Gastrocnemius medialis (tissue), 4 donors: ENCODE measurements at regions not wholly inside any gene's neighbourhood (a gene's known extent, or its start where the extent isn't known, plus 50 kb on each side); places are given as distances from the start of the nearest gene placed in this dataset.
"Not testable (repeated sequence)": the region's sequence is repeated elsewhere in the genome, so short reads cannot be mapped to it uniquely, and the experiment has no call there.

Source experiments
- ATAC-seq, 2 donors: fragments of 150-250 bp; one replicate each; pipeline ENCODE4 v1.9.1; 2016
- DNase-seq, 2 donors: peaks; one replicate each; pipeline ENCODE4 v3.0.0-alpha.2; 2019
- H3K27ac ChIP-seq, 4 donors: fragments of 200-600 bp; sonication (generic); 1 replicate in 1 of 4; 2 replicates in 3 of 4; pipeline ENCODE4 v1.5.1; 2016 to 2018; ENCODE audit warnings: mild to moderate bottlenecking in 2 of 4, moderate library complexity in 1 of 4
- H3K27me3 ChIP-seq, 3 donors: fragments of 200-600 bp; sonication (generic) in 2 of 3; 1 replicate in 1 of 3; 2 replicates in 2 of 3; pipeline versions ENCODE4 v1.5.1 to v1.6.0; 2016 to 2019; ENCODE audit warnings: mild to moderate bottlenecking in 1 of 3, moderate library complexity in 1 of 3
- H3K36me3 ChIP-seq, 2 donors: fragments of 200-600 bp; sonication (generic) in 1 of 2; one replicate each; pipeline ENCODE4 v1.5.1; 2017 to 2018
- H3K4me1 ChIP-seq, 2 donors: fragments of 200-600 bp; sonication (generic) in 1 of 2; one replicate each; pipeline ENCODE4 v1.5.1; 2016 to 2017; ENCODE audit warnings: mild to moderate bottlenecking in 2 of 2
- H3K4me3 ChIP-seq, 4 donors: fragments of 200-600 bp; sonication (generic) in 3 of 4; 1 replicate in 1 of 4; 2 replicates in 3 of 4; pipeline ENCODE4 v1.5.1; 2016 to 2019; ENCODE audit warnings: mild to moderate bottlenecking in 2 of 4
- H3K9me3 ChIP-seq, 3 donors: fragments of 200-600 bp; sonication (generic) in 2 of 3; 1 replicate in 1 of 3; 2 replicates in 2 of 3; pipeline ENCODE4 v1.5.1; 2016 to 2019
- POLR2A ChIP-seq, 2 donors: fragments of 450-650 bp; IDR thresholded peaks; one replicate each; pipeline ENCODE4 v1.6.1; 2017; ENCODE audit warnings: antibody characterized with exemption in 2 of 2, mild to moderate bottlenecking in 2 of 2, moderate library complexity in 2 of 2
- in situ Hi-C, 4 donors: fragments of 200-750 bp; cut with MboI; loops; one replicate each; pipeline versions ENCODE4 v1.15.0 to v1.8.0; 2017; ENCODE audit warnings: low sequenced_read_pairs in 4 of 4
- intact Hi-C: fragments of 100-400 bp; cut with DNase I; formaldehyde crosslinking; loops from one replicate; pipeline ENCODE4 v1.15.1; 2023; ENCODE audit warnings: low total_unique reads
- TF ChIP-seq, protein P1 (sequence below), 5 experiments: fragments of 450-650 bp in 3 of 5; fragments of 200-600 bp in 2 of 5; sonication (generic) in 2 of 5; IDR thresholded peaks in 4 of 5; conservative IDR thresholded peaks in 1 of 5; 1 replicate in 4 of 5; 2 replicates in 1 of 5; pipeline ENCODE4 v1.5.1; 2016 to 2019; ENCODE audit warnings: antibody characterized with exemption in 5 of 5, mild to moderate bottlenecking in 3 of 5, moderate library complexity in 3 of 5

DNA sequence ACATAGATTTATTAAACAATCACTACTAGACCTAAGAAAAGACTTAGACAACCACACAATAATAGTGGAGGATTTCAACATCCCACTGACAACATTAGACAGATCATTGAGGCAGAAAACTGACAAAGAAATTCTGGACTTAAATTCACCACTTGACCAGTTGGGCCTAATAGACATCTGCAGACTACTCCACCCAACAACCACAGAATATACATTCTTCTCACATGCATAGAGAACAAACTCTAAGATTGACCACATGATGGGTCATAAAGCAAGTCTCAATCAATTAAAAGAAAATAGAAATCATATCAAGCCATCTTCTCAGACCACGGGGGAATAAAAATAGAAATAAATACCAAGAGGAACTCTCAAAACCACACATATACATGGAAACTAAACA lies 136.7 kb upstream of the ARG1 start:
- TF ChIP-seq, protein P1, sequence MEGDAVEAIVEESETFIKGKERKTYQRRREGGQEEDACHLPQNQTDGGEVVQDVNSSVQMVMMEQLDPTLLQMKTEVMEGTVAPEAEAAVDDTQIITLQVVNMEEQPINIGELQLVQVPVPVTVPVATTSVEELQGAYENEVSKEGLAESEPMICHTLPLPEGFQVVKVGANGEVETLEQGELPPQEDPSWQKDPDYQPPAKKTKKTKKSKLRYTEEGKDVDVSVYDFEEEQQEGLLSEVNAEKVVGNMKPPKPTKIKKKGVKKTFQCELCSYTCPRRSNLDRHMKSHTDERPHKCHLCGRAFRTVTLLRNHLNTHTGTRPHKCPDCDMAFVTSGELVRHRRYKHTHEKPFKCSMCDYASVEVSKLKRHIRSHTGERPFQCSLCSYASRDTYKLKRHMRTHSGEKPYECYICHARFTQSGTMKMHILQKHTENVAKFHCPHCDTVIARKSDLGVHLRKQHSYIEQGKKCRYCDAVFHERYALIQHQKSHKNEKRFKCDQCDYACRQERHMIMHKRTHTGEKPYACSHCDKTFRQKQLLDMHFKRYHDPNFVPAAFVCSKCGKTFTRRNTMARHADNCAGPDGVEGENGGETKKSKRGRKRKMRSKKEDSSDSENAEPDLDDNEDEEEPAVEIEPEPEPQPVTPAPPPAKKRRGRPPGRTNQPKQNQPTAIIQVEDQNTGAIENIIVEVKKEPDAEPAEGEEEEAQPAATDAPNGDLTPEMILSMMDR (IDR thresholded peaks at IDR 0.05 in 4 of 5, conservative IDR thresholded peaks at IDR 0.05 in 1 of 5), result no peak
- TF ChIP-seq POLR2A (IDR thresholded peaks at IDR 0.05), result no peak
- DNase-seq (no peak), ATAC-seq (no peak)
- Histone ChIP-seq H3K27me3 (no peaks in the 10 kb centered on the region), H3K27ac (no peak overlapping the region), H3K36me3 (no peaks in the 10 kb centered on the region), H3K4me1 (no peaks in the 10 kb centered on the region), H3K4me3 (no peak overlapping the region), H3K9me3 (no peaks in the 10 kb centered on the region)
- in situ Hi-C loops (no loop called here), intact Hi-C loops (no loop called here)

DNA sequence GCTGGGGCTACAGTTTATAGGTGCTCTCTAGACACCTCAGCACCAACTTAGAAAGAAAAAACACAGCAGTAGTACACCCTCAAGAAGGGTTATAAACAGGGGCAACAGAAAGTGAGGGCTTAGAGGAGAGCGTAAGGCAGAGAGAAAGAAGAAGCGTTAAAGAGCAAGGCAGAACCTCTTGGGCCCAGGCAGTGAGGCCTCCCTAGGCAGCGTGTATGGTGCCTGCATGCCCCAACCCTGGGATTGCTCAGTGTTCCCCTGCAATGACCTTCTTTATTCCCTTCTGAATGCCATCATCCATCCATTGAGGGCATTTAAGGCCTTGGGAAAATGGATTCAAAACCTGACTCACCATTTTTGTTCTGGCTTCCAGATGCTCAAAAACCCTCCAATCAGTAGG lies 130.0 kb upstream of the ARG1 start:
- Histone ChIP-seq H3K4me3 (no peak overlapping the region), H3K27me3 (no peaks in the 10 kb centered on the region), H3K9me3 (no peaks in the 10 kb centered on the region), H3K36me3 (no peaks in the 10 kb centered on the region), H3K27ac (no peak overlapping the region), H3K4me1 (no peaks in the 10 kb centered on the region)
- ATAC-seq (no peak), DNase-seq (no peak)
- in situ Hi-C loops, result no loop called here
- TF ChIP-seq, protein P1 (IDR thresholded peaks at IDR 0.05 in 4 of 5, conservative IDR thresholded peaks at IDR 0.05 in 1 of 5), result no peak
- TF ChIP-seq POLR2A (IDR thresholded peaks at IDR 0.05), result no peak
- intact Hi-C loops, result no loop called here

DNA sequence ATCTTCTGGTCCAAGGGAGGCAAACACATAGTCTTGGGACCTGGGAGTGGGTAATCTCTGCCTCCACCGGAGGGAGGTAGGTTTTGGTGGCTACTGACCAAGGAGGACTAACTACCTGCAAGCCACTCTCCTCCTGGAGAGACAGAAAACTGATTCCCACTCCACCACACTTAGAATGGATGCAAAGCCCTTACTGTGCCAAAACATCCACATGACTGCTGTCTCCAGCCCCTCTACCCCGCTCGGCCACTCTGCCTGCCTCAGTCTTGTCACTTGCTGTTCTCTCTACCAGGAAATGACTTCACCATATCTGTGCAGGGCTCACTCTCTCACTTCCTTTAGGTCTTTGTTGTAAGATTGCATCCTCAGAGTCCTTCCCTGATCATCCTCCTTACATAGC lies 129.5 kb upstream of the ARG1 start:
- in situ Hi-C loops, result no loop called here
- no peak for TF ChIP-seq POLR2A (IDR thresholded peaks at IDR 0.05)
- TF ChIP-seq, protein P1 (IDR thresholded peaks at IDR 0.05 in 4 of 5, conservative IDR thresholded peaks at IDR 0.05 in 1 of 5), result no peak
- no peaks in the 10 kb centered on the region for H3K27me3 ChIP-seq
- H3K36me3 ChIP-seq, result no peaks in the 10 kb centered on the region
- no peak for ATAC-seq
- intact Hi-C loops, result no loop called here
- DNase-seq, result no peak
- no peaks in the 10 kb centered on the region for H3K9me3 ChIP-seq
- H3K4me3 ChIP-seq, result no peak overlapping the region
- no peak overlapping the region for H3K27ac ChIP-seq
- H3K4me1 ChIP-seq, result no peaks in the 10 kb centered on the region

DNA sequence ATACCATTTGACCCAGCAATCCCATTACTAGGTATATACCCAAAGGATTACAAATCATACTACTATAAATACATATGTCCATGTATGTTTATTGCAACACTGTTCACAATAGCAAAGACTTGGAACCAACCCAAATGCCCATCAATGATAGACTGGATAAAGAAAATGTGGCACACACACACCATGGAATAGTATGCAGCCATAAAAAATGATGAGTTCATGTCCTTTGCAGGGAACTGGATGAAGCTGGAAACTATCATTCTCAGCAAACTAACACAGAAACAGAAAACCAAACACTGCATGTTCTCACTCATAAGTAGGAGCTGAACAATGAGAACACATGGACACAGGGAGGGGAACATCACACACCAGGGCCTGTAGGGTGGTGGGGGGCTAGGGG lies 127.7 kb upstream of the ARG1 start:
- H3K27me3 ChIP-seq, ATAC-seq, H3K4me3 ChIP-seq, DNase-seq, H3K27ac ChIP-seq, H3K9me3 ChIP-seq, in situ Hi-C loops, H3K4me1 ChIP-seq, H3K36me3 ChIP-seq, intact Hi-C loops: not testable (repeated sequence)

DNA sequence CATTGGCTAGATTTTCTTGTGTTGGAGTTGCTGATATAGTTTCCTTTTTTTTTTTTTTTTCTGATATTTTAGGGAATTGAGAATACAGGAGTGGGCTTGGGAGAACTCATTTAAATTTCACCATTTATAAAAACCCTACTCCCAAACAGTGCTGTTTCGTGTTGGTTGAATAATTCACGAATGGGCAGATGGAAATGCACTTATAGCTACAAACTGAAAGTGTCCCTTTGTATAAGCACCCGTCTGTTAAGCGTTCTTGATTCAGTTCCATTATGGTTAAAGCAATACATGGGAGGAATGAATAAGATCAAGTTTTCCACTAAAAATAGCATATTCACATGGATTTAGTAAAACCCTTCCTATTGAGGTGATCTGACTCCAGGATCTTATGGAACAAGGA lies 122.2 kb upstream of the ARG1 start:
- Histone ChIP-seq H3K36me3 (no peaks in the 10 kb centered on the region), H3K4me1 (no peaks in the 10 kb centered on the region), H3K4me3 (no peak overlapping the region), H3K27me3 (no peaks in the 10 kb centered on the region), H3K27ac (no peak overlapping the region), H3K9me3 (no peaks in the 10 kb centered on the region)
- no peak for DNase-seq
- in situ Hi-C loops (no loop called here), intact Hi-C loops (no loop called here)
- TF ChIP-seq POLR2A (IDR thresholded peaks at IDR 0.05), result no peak
- TF ChIP-seq, protein P1 (IDR thresholded peaks at IDR 0.05 in 4 of 5, conservative IDR thresholded peaks at IDR 0.05 in 1 of 5), result no peak
- ATAC-seq, result no peak
